ENCODE measurements at regions not wholly inside any gene's neighbourhood (a gene's known extent, or its start where the extent isn't known, plus 50 kb on each side); places are given as distances from the start of the nearest gene placed in this dataset.

- no peak for TF ChIP-seq RNF2 (IDR thresholded peaks at IDR 0.05; ENCODE audit: borderline replicate concordance, low read depth)
- no peak for TF ChIP-seq CEBPB (IDR thresholded peaks at IDR 0.05)
- no peak for TF ChIP-seq CTCF (IDR thresholded peaks at IDR 0.05)
- no peak for TF ChIP-seq POLR2A (IDR thresholded peaks at IDR 0.05; ENCODE audit: low read length)
- TF ChIP-seq ZFP36 (IDR thresholded peaks at IDR 0.05; ENCODE audit: borderline replicate concordance, partially characterized antibody) = no peak
- no peak for TF ChIP-seq NFE2L2 (conservative IDR thresholded peaks at IDR 0.05; ENCODE audit: low read length)
- no peak for TF ChIP-seq MAX (IDR thresholded peaks at IDR 0.05)
- TF ChIP-seq REST (IDR thresholded peaks at IDR 0.05) = no peak
- TF ChIP-seq ELK1 (IDR thresholded peaks at IDR 0.05; ENCODE audit: low read depth, low read length) = no peak
- no peak for TF ChIP-seq USF2 (IDR thresholded peaks at IDR 0.05)
- TF ChIP-seq RAD21 (conservative IDR thresholded peaks at IDR 0.05 in 1 of 2, IDR thresholded peaks at IDR 0.05 in 1 of 2) = no peak
- no peak for TF ChIP-seq CHD2 (IDR thresholded peaks at IDR 0.05; ENCODE audit: low read length, partially characterized antibody)
Observed at GRCh38 chr7:125391921-125392320, 462.3 kb upstream of the POT1 start.
